Neural progenitor cell (in vitro differentiated cells): ENCODE measurements at regions not wholly inside any gene's neighbourhood (a gene's known extent, or its start where the extent isn't known, plus 50 kb on each side); places are given as distances from the start of the nearest gene placed in this dataset.

ENCODE experiments used
- DNase-seq: peaks from one replicate; pipeline ENCODE4 v3.0.0-alpha.2; 2016; ENCODE audit warnings: low spot score
- H2AFZ ChIP-seq: fragments of 200-600 bp; sonication (generic); replicated peaks from 2 replicates; pipeline ENCODE4 v1.6.1; 2016; ENCODE audit warnings: antibody characterized with exemption
- H3F3A ChIP-seq: fragments of 200-600 bp; sonication (generic); 2 replicates; pipeline ENCODE4 v1.6.1; 2016; ENCODE audit warnings: antibody characterized with exemption, low read depth
- H3K27ac ChIP-seq: fragments of 200-600 bp; sonication (generic); 2 replicates; pipeline ENCODE4 v1.5.1; 2016; ENCODE audit warnings: mild to moderate bottlenecking
- H3K27me3 ChIP-seq: fragments of 200-600 bp; sonication (generic); 2 replicates; pipeline ENCODE4 v1.6.1; 2016; ENCODE audit warnings: mild to moderate bottlenecking, moderate library complexity
- H3K36me3 ChIP-seq: fragments of 200-600 bp; sonication (generic); 2 replicates; pipeline ENCODE4 v1.5.1; 2016
- H3K4me1 ChIP-seq: fragments of 200-600 bp; sonication (generic); 2 replicates; pipeline ENCODE4 v1.6.1; 2016; ENCODE audit warnings: mixed run types
- H3K4me2 ChIP-seq: fragments of 200-600 bp; sonication (generic); 2 replicates; pipeline ENCODE4 v1.6.1; 2016
- H3K4me3 ChIP-seq: fragments of 200-600 bp; sonication (generic); 2 replicates; pipeline ENCODE4 v1.5.1; 2016
- H3K79me2 ChIP-seq: fragments of 200-600 bp; sonication (generic); 2 replicates; pipeline ENCODE4 v1.6.1; 2016; ENCODE audit warnings: low read depth
- H3K9ac ChIP-seq: fragments of 200-600 bp; sonication (generic); 2 replicates; pipeline ENCODE4 v1.6.1; 2016
- H3K9me3 ChIP-seq: fragments of 200-600 bp; sonication (generic); 2 replicates; pipeline ENCODE4 v1.5.1; 2016; ENCODE audit warnings: low read depth
- H4K20me1 ChIP-seq: fragments of 200-600 bp; sonication (generic); 2 replicates; pipeline ENCODE4 v1.6.1; 2016; ENCODE audit warnings: low read depth
- H3K27ac Mint-ChIP-seq: 3 replicates; pipeline ENCODE4 v1.8.0; 2021; ENCODE audit warnings: mixed read lengths
- H3K27me3 Mint-ChIP-seq: 2 replicates; pipeline ENCODE4 v1.8.0; 2022; ENCODE audit warnings: low read depth, mild to moderate bottlenecking, inconsistent platforms, moderate library complexity, mixed read lengths; ENCODE audit not compliant: insufficient read depth
- H3K36me3 Mint-ChIP-seq: 3 replicates; pipeline ENCODE4 v1.8.0; 2021; ENCODE audit warnings: mixed read lengths
- H3K4me1 Mint-ChIP-seq: 3 replicates; pipeline ENCODE4 v1.8.0; 2021; ENCODE audit warnings: mixed read lengths
- H3K4me3 Mint-ChIP-seq: 3 replicates; pipeline ENCODE4 v1.8.0; 2021; ENCODE audit warnings: mild to moderate bottlenecking, moderate library complexity, mixed read lengths
- H3K9me3 Mint-ChIP-seq: 3 replicates; pipeline ENCODE4 v1.8.0; 2020; ENCODE audit warnings: mixed read lengths
- CTCF ChIP-seq: fragments of 200-600 bp; sonication (generic); IDR thresholded peaks from 2 replicates; pipeline ENCODE4 v1.5.1; 2017; ENCODE audit warnings: antibody characterized with exemption, mild to moderate bottlenecking
- EZH2 ChIP-seq: fragments of 200-600 bp; sonication (generic); IDR thresholded peaks from 2 replicates; pipeline ENCODE4 v1.6.1; 2017; ENCODE audit warnings: antibody characterized with exemption, mild to moderate bottlenecking, moderate library complexity
- EZH2phosphoT487 ChIP-seq: fragments of 200-600 bp; sonication (generic); IDR thresholded peaks from 2 replicates; pipeline ENCODE4 v1.6.1; 2017; ENCODE audit warnings: antibody characterized with exemption

GRCh38 chr5:133793756-133794465 is 174.5 kb downstream of the C5orf15 start:
- Mint-ChIP-seq H3K27me3 (peaks cover 8% of the 10 kb centered on the region), H3K4me1 (peaks cover 4% of the 10 kb centered on the region), H3K4me3 (no peak overlapping the region), H3K36me3 (no peaks in the 10 kb centered on the region), H3K27ac (no peak overlapping the region), H3K9me3 (no peaks in the 10 kb centered on the region)
- no peak for TF ChIP-seq EZH2
- TF ChIP-seq EZH2phosphoT487 = no peak
- TF ChIP-seq CTCF = no peak
- H3K36me3 ChIP-seq = no peaks in the 10 kb centered on the region
- no peaks in the 10 kb centered on the region for H3K79me2 ChIP-seq
- H3K27ac ChIP-seq = no peak overlapping the region
- no peak for DNase-seq
- H3K9me3 ChIP-seq = no peaks in the 10 kb centered on the region
- H4K20me1 ChIP-seq = no peaks in the 10 kb centered on the region
- H3K4me1 ChIP-seq = no peaks in the 10 kb centered on the region
- no peak overlapping the region for H3K9ac ChIP-seq
- H3K4me2 ChIP-seq = no peak overlapping the region
- H3F3A ChIP-seq = no peaks in the 10 kb centered on the region
- H3K4me3 ChIP-seq = no peak overlapping the region
- H2AFZ ChIP-seq = no peak overlapping the region
- no peaks in the 10 kb centered on the region for H3K27me3 ChIP-seq

DNA sequence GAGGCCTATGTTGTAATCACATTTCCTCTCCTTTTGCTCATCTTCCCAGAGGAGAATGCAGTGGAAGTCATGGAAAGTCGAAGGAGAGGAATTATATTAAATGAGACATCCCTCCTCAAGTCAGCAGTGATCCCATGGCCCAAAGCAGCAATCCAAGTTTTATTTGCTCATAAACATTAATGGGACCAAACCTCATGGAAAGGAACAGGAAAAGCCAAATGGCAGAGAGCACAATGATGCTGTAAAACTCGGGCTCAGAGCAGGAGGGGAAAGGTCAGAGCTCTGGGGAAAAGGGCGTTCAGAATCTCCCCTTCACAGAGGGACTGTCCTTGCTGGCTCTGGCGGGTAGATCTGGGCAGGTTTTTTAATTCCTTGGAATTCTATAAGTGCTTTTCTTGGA is 175.8 kb downstream of the C5orf15 start:
- H3K27me3 Mint-ChIP-seq = no peaks in the 10 kb centered on the region
- Histone ChIP-seq H3K79me2 (no peaks in the 10 kb centered on the region), H3K27me3 (no peaks in the 10 kb centered on the region), H3K9me3 (no peaks in the 10 kb centered on the region), H4K20me1 (no peaks in the 10 kb centered on the region), H3K9ac (no peak overlapping the region), H3K4me3 (no peak overlapping the region), H3K27ac (no peak overlapping the region), H3F3A (no peaks in the 10 kb centered on the region), H3K36me3 (no peaks in the 10 kb centered on the region), H3K4me1 (no peaks in the 10 kb centered on the region), H3K4me2 (no peak overlapping the region), H2AFZ (no peak overlapping the region)
- H3K4me1 Mint-ChIP-seq = peaks cover under 1% of the 10 kb centered on the region
- H3K4me3 Mint-ChIP-seq = no peak overlapping the region
- H3K36me3 Mint-ChIP-seq = no peaks in the 10 kb centered on the region
- no peak overlapping the region for H3K27ac Mint-ChIP-seq
- DNase-seq = no peak
- H3K9me3 Mint-ChIP-seq = peaks cover 1% of the 10 kb centered on the region
- TF ChIP-seq EZH2phosphoT487 (no peak), CTCF (no peak), EZH2 (no peak)

DNA sequence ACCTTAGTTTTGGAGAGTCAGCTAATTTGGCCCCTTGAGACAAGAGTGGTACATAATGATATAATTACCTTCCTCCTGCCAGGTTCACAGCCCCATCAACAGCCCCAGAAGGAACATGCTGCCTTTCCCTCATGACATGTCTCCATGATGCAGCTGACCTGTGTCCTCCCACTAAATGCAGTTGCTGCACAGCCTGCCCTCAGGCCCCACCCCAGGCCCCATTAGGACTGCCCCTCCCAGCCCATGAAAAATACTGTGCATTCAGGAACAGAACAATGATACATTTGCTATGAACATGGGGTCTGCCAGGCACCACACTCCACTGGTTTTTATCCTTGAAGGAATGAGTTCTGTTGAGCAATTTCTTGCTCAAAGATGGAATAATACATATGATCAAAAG is 176.4 kb downstream of the C5orf15 start:
- Histone ChIP-seq H3F3A (no peaks in the 10 kb centered on the region), H3K4me3 (no peak overlapping the region), H3K4me2 (no peak overlapping the region), H3K27ac (no peak overlapping the region), H3K4me1 (no peaks in the 10 kb centered on the region), H4K20me1 (no peaks in the 10 kb centered on the region), H2AFZ (no peak overlapping the region), H3K9me3 (no peaks in the 10 kb centered on the region), H3K36me3 (no peaks in the 10 kb centered on the region), H3K79me2 (no peaks in the 10 kb centered on the region), H3K27me3 (no peaks in the 10 kb centered on the region), H3K9ac (no peak overlapping the region)
- no peak overlapping the region for H3K27ac Mint-ChIP-seq
- H3K27me3 Mint-ChIP-seq = no peaks in the 10 kb centered on the region
- no peak overlapping the region for H3K4me3 Mint-ChIP-seq
- no peak for DNase-seq
- no peaks in the 10 kb centered on the region for H3K4me1 Mint-ChIP-seq
- H3K36me3 Mint-ChIP-seq = no peaks in the 10 kb centered on the region
- peaks cover 2% of the 10 kb centered on the region for H3K9me3 Mint-ChIP-seq
- TF ChIP-seq EZH2phosphoT487 = no peak
- no peak for TF ChIP-seq CTCF
- TF ChIP-seq EZH2 = no peak
